ENCODE measurements at regions not wholly inside any gene's neighbourhood (a gene's known extent, or its start where the extent isn't known, plus 50 kb on each side); places are given as distances from the start of the nearest gene placed in this dataset.

GRCh38 chr10:125212150-125212809 lies 51.9 kb upstream of the CTBP2 start:
- no peak for DNase-seq
- Histone ChIP-seq H3K4me1 (no peaks in the 10 kb centered on the region), H3K4me3 (no peak overlapping the region)

More at GRCh38 chr10:125212150-125212809, 51.9 kb upstream of the CTBP2 start:
- no peaks in the 10 kb centered on the region for H3K9me3 ChIP-seq (replicated peaks)
- no peak overlapping the region for H3K27ac ChIP-seq
- H3K36me3 ChIP-seq = no peaks in the 10 kb centered on the region
- 0 out of 2 replicates have a peak, but pooled peaks cover 6% of the 10 kb centered on the region for H3K27me3 ChIP-seq

Data from SJCRH30 (cell line).